ENCODE measurements at regions not wholly inside any gene's neighbourhood (a gene's known extent, or its start where the extent isn't known, plus 50 kb on each side); places are given as distances from the start of the nearest gene placed in this dataset. TPM values are rescaled to one million over a fixed set of nuclear protein-coding genes. Genes with fewer than 3 reads are reported as not detected.

GRCh38 chr6:96469312-96469711, 52.3 kb upstream of the UFL1 start:
- H3K4me3 ChIP-seq (ENCODE audit: low read depth, low read length) = no peak overlapping the region
- no peak overlapping the region for H3K27ac ChIP-seq (ENCODE audit: low read depth, low read length)
- no peak for DNase-seq (ENCODE audit: low read depth in 4 of 6, low spot score in 6 of 6)
- no CpG with 5 or more reads among the region's 2 CpGs for WGBS (ENCODE audit: insufficient coverage)
- no peaks in the 10 kb centered on the region for H3K27me3 ChIP-seq (ENCODE audit: control insufficient read depth, insufficient read depth, low read length)
- H3K36me3 ChIP-seq (ENCODE audit: control insufficient read depth, insufficient read depth, low read length) = no peaks in the 10 kb centered on the region
- H3K9me3 ChIP-seq (ENCODE audit: control insufficient read depth, insufficient read depth, low read length) = no peaks in the 10 kb centered on the region
- H3K4me1 ChIP-seq (ENCODE audit: control insufficient read depth, insufficient read depth, low read length) = no peaks in the 10 kb centered on the region

GRCh38 chr6:96470296-96470695, 51.3 kb upstream of the UFL1 start:
- no peaks in the 10 kb centered on the region for H3K27me3 ChIP-seq (ENCODE audit: control insufficient read depth, insufficient read depth, low read length)
- H3K4me3 ChIP-seq (ENCODE audit: low read depth, low read length) = no peak overlapping the region
- no peaks in the 10 kb centered on the region for H3K36me3 ChIP-seq (ENCODE audit: control insufficient read depth, insufficient read depth, low read length)
- no peaks in the 10 kb centered on the region for H3K4me1 ChIP-seq (ENCODE audit: control insufficient read depth, insufficient read depth, low read length)
- no peak for DNase-seq (ENCODE audit: low read depth in 4 of 6, low spot score in 6 of 6)
- H3K9me3 ChIP-seq (ENCODE audit: control insufficient read depth, insufficient read depth, low read length) = no peaks in the 10 kb centered on the region
- H3K27ac ChIP-seq (ENCODE audit: low read depth, low read length) = no peak overlapping the region
- WGBS (ENCODE audit: insufficient coverage) = no CpG with 5 or more reads among the region's 2 CpGs

Small RNA genes in the stretch of these regions (small RNA-seq; reads per million reads assigned to genes)
- gene RN7SL797P (ENCODE audit: low replicate concordance) = not detected
